Colonic mucosa (tissue), 4 donors: ENCODE measurements at regions not wholly inside any gene's neighbourhood (a gene's known extent, or its start where the extent isn't known, plus 50 kb on each side); places are given as distances from the start of the nearest gene placed in this dataset.

Source experiments
- DNase-seq: peaks from one replicate; pipeline ENCODE4 v3.0.0-alpha.2; 2020
- H3K27ac ChIP-seq: fragments of 200-600 bp; one replicate; pipeline ENCODE4 v1.8.0; 2021
- H3K27me3 ChIP-seq: fragments of 200-600 bp; one replicate; pipeline ENCODE4 v1.8.0; 2021
- H3K36me3 ChIP-seq: fragments of 200-600 bp; one replicate; pipeline ENCODE4 v1.8.0; 2021
- H3K4me1 ChIP-seq: fragments of 200-600 bp; one replicate; pipeline ENCODE4 v1.8.0; 2021; ENCODE audit warnings: mild to moderate bottlenecking
- H3K4me3 ChIP-seq: fragments of 200-600 bp; one replicate; pipeline ENCODE4 v1.8.0; 2021
- H3K9ac ChIP-seq, 2 donors: one replicate each; pipeline ENCODE4 v1.7.0; 2013; ENCODE audit warnings: control low read depth in 2 of 2, low read depth in 2 of 2, low read length in 2 of 2
- H3K9me3 ChIP-seq: fragments of 200-600 bp; one replicate; pipeline ENCODE4 v1.8.0; 2021
- intact Hi-C: fragments of 100-400 bp; cut with DNase I; formaldehyde crosslinking; loops from one replicate; pipeline ENCODE4 v1.14.1; 2022
- TF ChIP-seq, protein P1 (sequence below): fragments of 200-600 bp; IDR thresholded peaks from one replicate; pipeline ENCODE4 v1.8.0; 2022; ENCODE audit warnings: antibody characterized with exemption, mild to moderate bottlenecking
- donor health status: healthy.
- donor health status: DM: no; HTN: no; CAD: no.
- donor health status: DM: no; HTN: no; CAD: no.

DNA sequence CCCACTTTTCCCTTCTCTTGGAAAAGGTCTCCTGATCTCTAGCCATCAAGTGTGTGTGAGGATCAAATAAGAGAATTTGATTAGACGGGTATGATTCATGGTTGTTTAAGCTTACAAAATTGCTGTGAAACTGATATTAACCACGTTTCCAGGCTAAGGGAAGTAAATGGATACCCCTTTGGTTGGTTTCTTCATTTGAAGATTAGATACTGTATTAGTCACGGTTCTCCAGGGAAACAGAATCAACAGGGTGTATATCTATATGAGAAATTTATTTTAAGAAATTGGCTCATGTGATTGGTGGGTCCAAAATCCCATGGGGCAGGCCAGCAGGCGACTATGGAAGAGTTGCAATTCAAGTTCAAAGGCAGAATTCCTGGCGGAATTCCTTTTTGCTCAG is 112.7 kb upstream of the SELENOK start:
- TF ChIP-seq, protein P1, sequence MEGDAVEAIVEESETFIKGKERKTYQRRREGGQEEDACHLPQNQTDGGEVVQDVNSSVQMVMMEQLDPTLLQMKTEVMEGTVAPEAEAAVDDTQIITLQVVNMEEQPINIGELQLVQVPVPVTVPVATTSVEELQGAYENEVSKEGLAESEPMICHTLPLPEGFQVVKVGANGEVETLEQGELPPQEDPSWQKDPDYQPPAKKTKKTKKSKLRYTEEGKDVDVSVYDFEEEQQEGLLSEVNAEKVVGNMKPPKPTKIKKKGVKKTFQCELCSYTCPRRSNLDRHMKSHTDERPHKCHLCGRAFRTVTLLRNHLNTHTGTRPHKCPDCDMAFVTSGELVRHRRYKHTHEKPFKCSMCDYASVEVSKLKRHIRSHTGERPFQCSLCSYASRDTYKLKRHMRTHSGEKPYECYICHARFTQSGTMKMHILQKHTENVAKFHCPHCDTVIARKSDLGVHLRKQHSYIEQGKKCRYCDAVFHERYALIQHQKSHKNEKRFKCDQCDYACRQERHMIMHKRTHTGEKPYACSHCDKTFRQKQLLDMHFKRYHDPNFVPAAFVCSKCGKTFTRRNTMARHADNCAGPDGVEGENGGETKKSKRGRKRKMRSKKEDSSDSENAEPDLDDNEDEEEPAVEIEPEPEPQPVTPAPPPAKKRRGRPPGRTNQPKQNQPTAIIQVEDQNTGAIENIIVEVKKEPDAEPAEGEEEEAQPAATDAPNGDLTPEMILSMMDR, result no peak
- Histone ChIP-seq H3K4me1 (no peaks in the 10 kb centered on the region), H3K9ac (no peak overlapping the region), H3K36me3 (no peaks in the 10 kb centered on the region), H3K27ac (no peak overlapping the region), H3K4me3 (no peak overlapping the region), H3K27me3 (no peaks in the 10 kb centered on the region), H3K9me3 (no peaks in the 10 kb centered on the region)
- intact Hi-C loops, result no loop called here
- no peak for DNase-seq

- no peaks in the 10 kb centered on the region for H3K27me3 ChIP-seq
- H3K4me1 ChIP-seq, result no peaks in the 10 kb centered on the region
- intact Hi-C loops, result no loop called here
- DNase-seq, result no peak
- TF ChIP-seq, protein P1, result no peak
- no peak overlapping the region for H3K9ac ChIP-seq
- H3K36me3 ChIP-seq, result no peaks in the 10 kb centered on the region
- H3K27ac ChIP-seq, result no peak overlapping the region
- no peak overlapping the region for H3K4me3 ChIP-seq
- H3K9me3 ChIP-seq, result no peaks in the 10 kb centered on the region
These were observed 111.5 kb upstream of the SELENOK start for GRCh38 chr3:54003136-54003535.

DNA sequence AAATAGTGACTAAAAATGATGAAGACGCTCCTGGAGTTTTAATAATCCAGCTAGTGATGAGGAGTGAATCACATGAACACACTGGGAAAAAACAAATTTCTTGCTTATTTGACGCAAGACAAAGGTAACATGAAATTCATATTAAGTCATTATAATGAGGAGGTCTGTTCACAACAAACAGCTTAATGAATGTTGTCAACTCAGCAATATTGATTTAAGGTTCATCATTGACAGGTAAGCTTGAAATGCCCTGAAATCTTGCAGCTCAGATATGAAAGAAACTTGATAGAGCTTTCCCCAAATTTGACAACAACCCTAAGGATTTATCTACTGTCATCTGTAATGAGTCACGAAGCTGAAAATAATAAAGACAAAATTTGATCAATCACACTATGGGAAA is 108.1 kb upstream of the SELENOK start:
- Histone ChIP-seq H3K27ac (no peak overlapping the region), H3K4me1 (no peaks in the 10 kb centered on the region), H3K9me3 (no peaks in the 10 kb centered on the region), H3K9ac (no peak overlapping the region), H3K36me3 (no peaks in the 10 kb centered on the region), H3K4me3 (no peak overlapping the region), H3K27me3 (no peaks in the 10 kb centered on the region)
- TF ChIP-seq, protein P1, result no peak
- intact Hi-C loops, result no loop called here
- DNase-seq, result no peak

DNA sequence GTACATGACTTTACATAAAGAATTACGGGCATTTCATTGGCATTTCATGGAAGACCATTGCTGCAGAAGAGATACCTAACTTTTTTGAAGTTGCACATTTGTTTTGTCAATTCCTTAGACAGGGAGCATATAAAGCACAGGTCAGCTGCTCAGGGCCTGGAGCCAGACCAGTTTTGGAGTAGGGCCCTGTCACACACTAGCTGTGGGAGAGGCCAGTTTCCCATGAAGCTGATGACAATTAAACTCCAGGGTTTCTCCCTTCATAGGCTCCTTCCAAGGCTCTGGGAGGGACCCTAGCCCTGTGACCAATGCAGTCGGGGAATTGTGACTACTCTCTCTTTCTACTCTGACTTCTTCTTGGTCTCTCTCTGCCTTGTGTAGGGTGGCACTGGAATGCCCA is 107.3 kb upstream of the SELENOK start:
- Histone ChIP-seq H3K27me3 (no peaks in the 10 kb centered on the region), H3K36me3 (no peaks in the 10 kb centered on the region), H3K9me3 (no peaks in the 10 kb centered on the region), H3K9ac (no peak overlapping the region), H3K4me1 (no peaks in the 10 kb centered on the region), H3K4me3 (no peak overlapping the region), H3K27ac (no peak overlapping the region)
- intact Hi-C loops, result no loop called here
- no peak for DNase-seq
- TF ChIP-seq, protein P1, result no peak

DNA sequence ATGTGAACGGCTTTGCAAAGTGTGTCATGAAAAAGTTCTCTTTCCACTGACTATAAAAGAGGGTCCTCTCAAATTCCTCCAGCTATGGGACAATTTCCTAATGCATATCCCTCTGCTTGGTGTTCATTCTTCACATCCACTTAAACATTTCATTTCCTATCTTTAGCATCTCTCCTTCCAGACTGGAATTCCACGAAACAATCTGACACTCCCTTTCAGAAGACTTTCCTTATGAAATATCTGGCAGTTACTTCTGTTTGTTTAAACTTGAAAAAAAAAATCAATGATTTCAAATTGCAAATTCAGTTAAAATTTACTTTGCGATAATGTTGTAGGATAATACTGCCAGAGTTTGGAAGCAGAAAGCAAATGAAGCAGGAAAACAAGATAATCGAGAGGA is 105.8 kb upstream of the SELENOK start:
- H3K9ac ChIP-seq, result no peak overlapping the region
- no peak overlapping the region for H3K27ac ChIP-seq
- no peak overlapping the region for H3K4me3 ChIP-seq
- TF ChIP-seq, protein P1, result no peak
- no peaks in the 10 kb centered on the region for H3K27me3 ChIP-seq
- intact Hi-C loops, result no loop called here
- H3K36me3 ChIP-seq, result no peaks in the 10 kb centered on the region
- H3K4me1 ChIP-seq, result no peaks in the 10 kb centered on the region
- DNase-seq, result no peak
- no peaks in the 10 kb centered on the region for H3K9me3 ChIP-seq
